ENCODE measurements at regions not wholly inside any gene's neighbourhood (a gene's known extent, or its start where the extent isn't known, plus 50 kb on each side); places are given as distances from the start of the nearest gene placed in this dataset.

- no peak for TF ChIP-seq CTCF (IDR thresholded peaks at IDR 0.05)
- no peak for TF ChIP-seq POLR2A (IDR thresholded peaks at IDR 0.05)
Measured at GRCh38 chr4:3375688-3376087, 66.1 kb upstream of the HGFAC start.
